ENCODE measurements at regions not wholly inside any gene's neighbourhood (a gene's known extent, or its start where the extent isn't known, plus 50 kb on each side); places are given as distances from the start of the nearest gene placed in this dataset.
A peak's percentile ranks its signal among the peaks of the same experiment; 100 is the strongest.

GRCh38 chr14:81982046-81982445 is 448.4 kb upstream of the SEL1L start:
- no peak overlapping the region for H3K14ac ChIP-seq (ENCODE audit: low read length)
- no peak overlapping the region for H3K23ac ChIP-seq (ENCODE audit: low read length)
- H2BK5ac ChIP-seq (ENCODE audit: low read depth, low read length, poor library complexity), result no peak overlapping the region
- no peak overlapping the region for H2BK120ac ChIP-seq (ENCODE audit: insufficient read depth, low read length, poor library complexity)
- H4K12ac ChIP-seq (ENCODE audit: low read depth, low read length), result no peak overlapping the region
- H3K4ac ChIP-seq (ENCODE audit: low read depth, low read length), result no peak overlapping the region
- no peaks in the 10 kb centered on the region for H3K36me3 ChIP-seq (ENCODE audit: control insufficient read depth in 1 of 2, insufficient read depth in 2 of 2, low read length in 2 of 2)
- no peak overlapping the region for H3K27ac ChIP-seq (ENCODE audit: low read depth, low read length)
- H3K4me1 ChIP-seq (ENCODE audit: control insufficient read depth in 1 of 2, insufficient read depth in 2 of 2, low read length in 2 of 2), result no peaks in the 10 kb centered on the region
- H3K79me2 ChIP-seq (ENCODE audit: control insufficient read depth, insufficient read depth, low read length, poor library complexity), result no peaks in the 10 kb centered on the region
- no peak overlapping the region for H2BK12ac ChIP-seq (ENCODE audit: low read length)
- no peak for DNase-seq
- H3K18ac ChIP-seq (ENCODE audit: low read length), result no peak overlapping the region
- no peak overlapping the region for H4K91ac ChIP-seq (ENCODE audit: low read depth, low read length)
- H3K79me1 ChIP-seq (ENCODE audit: low read length), result no peaks in the 10 kb centered on the region
- H3K9ac ChIP-seq (ENCODE audit: low read length), result no peak overlapping the region
- H3K27me3 ChIP-seq (ENCODE audit: insufficient read depth, low read length), result no peaks in the 10 kb centered on the region
- no peak overlapping the region for H3K4me3 ChIP-seq (ENCODE audit: low read depth, low read length)
- no peak overlapping the region for H3K4me2 ChIP-seq (ENCODE audit: low read length)
- H4K8ac ChIP-seq (ENCODE audit: low read depth, low read length), result no peak overlapping the region
- H2AK5ac ChIP-seq (ENCODE audit: low read length), result no peak overlapping the region
- WGBS (ENCODE audit: extremely low coverage, insufficient coverage, insufficient read length), result no CpG with 5 or more reads among the region's 4 CpGs
- no peak overlapping the region for H2AFZ ChIP-seq (ENCODE audit: insufficient read depth, low read length, poor library complexity)
- H3K9me3 ChIP-seq (ENCODE audit: insufficient read depth, low read depth, low read length), result no peaks in the 10 kb centered on the region

GRCh38 chr14:81986005-81986404 is 452.4 kb upstream of the SEL1L start:
- H4K12ac ChIP-seq (ENCODE audit: low read depth, low read length), result no peak overlapping the region
- no peaks in the 10 kb centered on the region for H3K27me3 ChIP-seq (ENCODE audit: insufficient read depth, low read length)
- H3K23ac ChIP-seq (ENCODE audit: low read length), result no peak overlapping the region
- H3K4me3 ChIP-seq (ENCODE audit: low read depth, low read length), result no peak overlapping the region
- H2BK5ac ChIP-seq (ENCODE audit: low read depth, low read length, poor library complexity), result no peak overlapping the region
- H3K36me3 ChIP-seq (ENCODE audit: control insufficient read depth in 1 of 2, insufficient read depth in 2 of 2, low read length in 2 of 2), result no peaks in the 10 kb centered on the region
- no peak overlapping the region for H3K9ac ChIP-seq (ENCODE audit: low read length)
- H3K4me2 ChIP-seq (ENCODE audit: low read length), result no peak overlapping the region
- H2BK120ac ChIP-seq (ENCODE audit: insufficient read depth, low read length, poor library complexity), result no peak overlapping the region
- no peak for DNase-seq
- no peak overlapping the region for H4K8ac ChIP-seq (ENCODE audit: low read depth, low read length)
- no peak overlapping the region for H3K4ac ChIP-seq (ENCODE audit: low read depth, low read length)
- H3K18ac ChIP-seq (ENCODE audit: low read length), result no peak overlapping the region
- H3K9me3 ChIP-seq (ENCODE audit: insufficient read depth, low read depth, low read length), result no peaks in the 10 kb centered on the region
- H2BK12ac ChIP-seq (ENCODE audit: low read length), result no peak overlapping the region
- no peaks in the 10 kb centered on the region for H3K79me2 ChIP-seq (ENCODE audit: control insufficient read depth, insufficient read depth, low read length, poor library complexity)
- no peaks in the 10 kb centered on the region for H3K4me1 ChIP-seq (ENCODE audit: control insufficient read depth in 1 of 2, insufficient read depth in 2 of 2, low read length in 2 of 2)
- no peak overlapping the region for H2AFZ ChIP-seq (ENCODE audit: insufficient read depth, low read length, poor library complexity)
- no peak overlapping the region for H4K91ac ChIP-seq (ENCODE audit: low read depth, low read length)
- H3K14ac ChIP-seq (ENCODE audit: low read length), result no peak overlapping the region
- H3K27ac ChIP-seq (ENCODE audit: low read depth, low read length), result no peak overlapping the region
- no peaks in the 10 kb centered on the region for H3K79me1 ChIP-seq (ENCODE audit: low read length)
- H2AK5ac ChIP-seq (ENCODE audit: low read length), result no peak overlapping the region

GRCh38 chr14:81989211-81989610 is 455.6 kb upstream of the SEL1L start:
- H3K14ac ChIP-seq (ENCODE audit: low read length), result no peak overlapping the region
- no peak overlapping the region for H2BK5ac ChIP-seq (ENCODE audit: low read depth, low read length, poor library complexity)
- no peak for DNase-seq
- H2BK120ac ChIP-seq (ENCODE audit: insufficient read depth, low read length, poor library complexity), result no peak overlapping the region
- no peaks in the 10 kb centered on the region for H3K36me3 ChIP-seq (ENCODE audit: control insufficient read depth in 1 of 2, insufficient read depth in 2 of 2, low read length in 2 of 2)
- no peak overlapping the region for H4K91ac ChIP-seq (ENCODE audit: low read depth, low read length)
- no peak overlapping the region for H3K27ac ChIP-seq (ENCODE audit: low read depth, low read length)
- H3K4me1 ChIP-seq (ENCODE audit: control insufficient read depth in 1 of 2, insufficient read depth in 2 of 2, low read length in 2 of 2), result no peaks in the 10 kb centered on the region
- H2BK12ac ChIP-seq (ENCODE audit: low read length), result no peak overlapping the region
- no peak overlapping the region for H3K9ac ChIP-seq (ENCODE audit: low read length)
- H3K4me3 ChIP-seq (ENCODE audit: low read depth, low read length), result no peak overlapping the region
- no peak overlapping the region for H3K18ac ChIP-seq (ENCODE audit: low read length)
- WGBS (ENCODE audit: extremely low coverage, insufficient coverage, insufficient read length), result no CpG with 5 or more reads among the region's 3 CpGs
- no peak overlapping the region for H3K23ac ChIP-seq (ENCODE audit: low read length)
- H2AK5ac ChIP-seq (ENCODE audit: low read length), result no peak overlapping the region
- H4K12ac ChIP-seq (ENCODE audit: low read depth, low read length), result no peak overlapping the region
- no peak overlapping the region for H3K4ac ChIP-seq (ENCODE audit: low read depth, low read length)
- no peaks in the 10 kb centered on the region for H3K79me2 ChIP-seq (ENCODE audit: control insufficient read depth, insufficient read depth, low read length, poor library complexity)
- H3K4me2 ChIP-seq (ENCODE audit: low read length), result no peak overlapping the region
- no peaks in the 10 kb centered on the region for H3K9me3 ChIP-seq (ENCODE audit: insufficient read depth, low read depth, low read length)
- no peak overlapping the region for H2AFZ ChIP-seq (ENCODE audit: insufficient read depth, low read length, poor library complexity)
- H3K27me3 ChIP-seq (ENCODE audit: insufficient read depth, low read length), result no peaks in the 10 kb centered on the region
- no peak overlapping the region for H4K8ac ChIP-seq (ENCODE audit: low read depth, low read length)
- no peaks in the 10 kb centered on the region for H3K79me1 ChIP-seq (ENCODE audit: low read length)

- Histone ChIP-seq H3K4ac (ENCODE audit: low read depth, low read length) (no peak overlapping the region), H2BK5ac (ENCODE audit: low read depth, low read length, poor library complexity) (no peak overlapping the region), H3K14ac (ENCODE audit: low read length) (no peak overlapping the region), H3K36me3 (ENCODE audit: control insufficient read depth in 1 of 2, insufficient read depth in 2 of 2, low read length in 2 of 2) (no peaks in the 10 kb centered on the region), H3K4me2 (ENCODE audit: low read length) (no peak overlapping the region), H2BK12ac (ENCODE audit: low read length) (no peak overlapping the region), H2AFZ (ENCODE audit: insufficient read depth, low read length, poor library complexity) (no peak overlapping the region), H3K27me3 (ENCODE audit: insufficient read depth, low read length) (no peaks in the 10 kb centered on the region), H3K4me1 (ENCODE audit: control insufficient read depth in 1 of 2, insufficient read depth in 2 of 2, low read length in 2 of 2) (no peaks in the 10 kb centered on the region), H3K27ac (ENCODE audit: low read depth, low read length) (no peak overlapping the region), H4K91ac (ENCODE audit: low read depth, low read length) (no peak overlapping the region), H3K4me3 (ENCODE audit: low read depth, low read length) (no peak overlapping the region), H3K9me3 (ENCODE audit: insufficient read depth, low read depth, low read length) (no peaks in the 10 kb centered on the region), H3K9ac (ENCODE audit: low read length) (no peak overlapping the region), H3K79me2 (ENCODE audit: control insufficient read depth, insufficient read depth, low read length, poor library complexity) (no peaks in the 10 kb centered on the region), H3K79me1 (ENCODE audit: low read length) (no peaks in the 10 kb centered on the region), H4K12ac (ENCODE audit: low read depth, low read length) (no peak overlapping the region), H3K18ac (ENCODE audit: low read length) (no peak overlapping the region), H2BK120ac (ENCODE audit: insufficient read depth, low read length, poor library complexity) (no peak overlapping the region), H2AK5ac (ENCODE audit: low read length) (no peak overlapping the region), H3K23ac (ENCODE audit: low read length) (no peak overlapping the region), H4K8ac (ENCODE audit: low read depth, low read length) (no peak overlapping the region)
- no CpG with 5 or more reads among the region's 7 CpGs for WGBS (ENCODE audit: extremely low coverage, insufficient coverage, insufficient read length)
- peak; percentile 22 to 77 for DNase-seq
Observed at GRCh38 chr14:81990312-81990761, 456.7 kb upstream of the SEL1L start.
